C4-2B (cell line): ENCODE measurements at regions not wholly inside any gene's neighbourhood (a gene's known extent, or its start where the extent isn't known, plus 50 kb on each side); places are given as distances from the start of the nearest gene placed in this dataset.

Experiments used
- CTCF ChIP-seq: fragments of 450-650 bp; conservative IDR thresholded peaks from 2 replicates; pipeline ENCODE4 v1.5.1; 2017; ENCODE audit warnings: mild to moderate bottlenecking
- ZFX ChIP-seq: fragments of 450-650 bp; IDR thresholded peaks from 2 replicates; pipeline ENCODE4 v1.6.1; 2017

GRCh38 chr5:66498791-66499207 lies 97.4 kb upstream of the MAST4 start:
- TF ChIP-seq CTCF (peak; percentile 42), ZFX (no peak)
